H54 (cell line): ENCODE measurements at regions not wholly inside any gene's neighbourhood (a gene's known extent, or its start where the extent isn't known, plus 50 kb on each side); places are given as distances from the start of the nearest gene placed in this dataset.

Experiments used
- DNase-seq: peaks from one replicate; pipeline ENCODE4 v3.0.0; 2011; ENCODE audit warnings: low spot score, mixed read lengths; ENCODE audit not compliant: insufficient read length
- FAIRE-seq: peaks from 3 replicates; lab custom pipeline; 2011; peaks lifted over from hg19 to GRCh38; lab: Jason Lieb, UNC
- POLR2A ChIP-seq: IDR thresholded peaks from 2 replicates; pipeline ENCODE4 v1.6.1; 2011; ENCODE audit warnings: low read depth, mild to moderate bottlenecking, low read length

DNA sequence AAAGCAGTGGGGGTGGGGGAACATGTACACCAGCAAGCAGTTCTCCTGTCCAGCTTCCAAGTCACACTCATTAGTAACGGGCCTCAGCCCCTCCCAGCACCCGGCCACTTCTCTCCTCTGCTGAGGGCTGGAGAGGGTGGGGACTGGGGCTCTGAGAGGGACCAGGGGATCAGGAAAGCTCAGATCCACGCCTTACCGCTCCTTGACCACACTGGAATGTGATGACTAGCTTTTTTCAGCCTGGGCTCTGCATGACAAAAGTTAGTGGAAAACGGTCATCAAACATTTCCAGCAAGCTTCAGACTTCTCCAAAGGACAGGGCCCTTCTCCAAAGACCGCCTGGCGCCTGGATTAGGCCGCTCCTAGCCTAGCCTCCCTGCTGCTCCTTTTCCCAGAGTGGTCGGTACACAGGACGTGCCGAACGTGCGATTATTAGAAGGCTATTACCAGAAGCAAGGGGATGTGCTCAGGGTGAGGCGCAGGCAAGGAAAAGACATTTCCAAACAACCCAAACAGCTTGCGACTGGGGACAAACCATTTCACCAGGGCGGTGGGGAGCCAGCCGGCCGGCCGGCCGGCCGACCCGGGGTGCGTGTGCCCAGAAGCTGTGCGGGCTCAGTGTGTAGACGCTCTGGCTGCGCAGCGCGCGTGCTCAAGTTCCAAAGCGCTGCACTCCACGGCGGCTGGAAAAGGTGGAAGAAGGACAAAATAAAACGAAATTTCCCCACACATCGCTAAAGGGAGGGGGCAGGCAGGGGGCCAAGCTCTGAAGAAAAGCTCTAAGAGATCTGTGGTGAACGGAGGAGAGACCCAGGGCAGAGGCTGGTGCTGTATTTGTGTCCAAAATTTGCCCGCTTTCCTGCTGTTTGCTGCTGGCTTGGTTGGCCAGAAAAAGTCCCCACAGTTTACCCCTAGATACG, 51.0 kb upstream of the SSR3 start:
- peak; percentile 97 for FAIRE-seq
- DNase-seq = peak; percentile 65

GRCh38 chr3:156604642-156605144, 49.8 kb upstream of the SSR3 start:
- no peak for TF ChIP-seq POLR2A
- FAIRE-seq = peak; percentile 33
- DNase-seq = no peak

More for the DNA sequence above, 51.0 kb upstream of the SSR3 start:
- no peak for TF ChIP-seq POLR2A
